OCI-LY1 (cell line): ENCODE measurements at regions not wholly inside any gene's neighbourhood (a gene's known extent, or its start where the extent isn't known, plus 50 kb on each side); places are given as distances from the start of the nearest gene placed in this dataset.

Source experiments
- H2AFZ ChIP-seq: fragments of 200-600 bp; sonication (generic), shearing (Covaris generic); 2 replicates; pipeline ENCODE4 v1.6.0; 2014; ENCODE audit warnings: antibody characterized with exemption, mild to moderate bottlenecking, low read length
- H3F3A ChIP-seq: fragments of 200-600 bp; sonication (generic), shearing (Covaris generic); 2 replicates; pipeline ENCODE4 v1.6.0; 2014; ENCODE audit warnings: mild to moderate bottlenecking, antibody characterized with exemption, low read length, moderate library complexity; ENCODE audit not compliant: insufficient read depth
- H3K27ac ChIP-seq: fragments of 200-600 bp; sonication (generic); 2 replicates; pipeline ENCODE4 v1.5.1; 2014; ENCODE audit warnings: low read length, mixed run types, mild to moderate bottlenecking, low read depth; ENCODE audit not compliant: poor library complexity, severe bottlenecking
- H3K27me3 ChIP-seq: fragments of 200-600 bp; sonication (generic); 2 replicates; pipeline ENCODE4 v1.6.0; 2014; ENCODE audit warnings: antibody characterized with exemption, mild to moderate bottlenecking, low read length, moderate library complexity; ENCODE audit not compliant: insufficient read depth
- H3K36me3 ChIP-seq: fragments of 200-600 bp; sonication (generic); 2 replicates; pipeline ENCODE4 v1.6.1; 2014; ENCODE audit warnings: mild to moderate bottlenecking, antibody characterized with exemption, low read length, moderate library complexity, mixed read lengths; ENCODE audit not compliant: insufficient read depth
- H3K4me1 ChIP-seq: fragments of 200-600 bp; sonication (generic); 2 replicates; pipeline ENCODE4 v1.5.1; 2014; ENCODE audit warnings: mild to moderate bottlenecking, low read length, moderate library complexity; ENCODE audit not compliant: insufficient read depth, severe bottlenecking
- H3K4me2 ChIP-seq: fragments of 200-600 bp; sonication (generic), shearing (Covaris generic); 2 replicates; pipeline ENCODE4 v1.6.1; 2014; ENCODE audit warnings: low read length
- H3K4me3 ChIP-seq: fragments of 200-600 bp; sonication (generic); 2 replicates; pipeline ENCODE4 v1.5.1; 2014; ENCODE audit warnings: low read length, low read depth, mild to moderate bottlenecking, mixed read lengths; ENCODE audit not compliant: poor library complexity, severe bottlenecking
- H3K79me2 ChIP-seq: fragments of 200-600 bp; shearing (Covaris generic); 2 replicates; pipeline ENCODE4 v1.6.1; 2016; ENCODE audit warnings: mixed run types, low read length, mixed read lengths; ENCODE audit not compliant: insufficient read depth
- H3K9ac ChIP-seq: fragments of 200-600 bp; sonication (generic), shearing (Covaris generic); 2 replicates; pipeline ENCODE4 v1.6.1; 2014; ENCODE audit warnings: mild to moderate bottlenecking, low read length, mixed read lengths
- H3K9me2 ChIP-seq: fragments of 200-600 bp; sonication (generic), shearing (Covaris generic); 2 replicates; pipeline ENCODE4 v1.6.1; 2014; ENCODE audit warnings: low read depth, mild to moderate bottlenecking, low read length, mixed read lengths
- H3K9me3 ChIP-seq: fragments of 200-600 bp; shearing (Covaris generic); 2 replicates; pipeline ENCODE4 v1.6.1; 2014; ENCODE audit warnings: low read length, mixed read lengths
- H4K20me1 ChIP-seq: fragments of 200-600 bp; sonication (generic), shearing (Covaris generic); 2 replicates; pipeline ENCODE4 v1.6.0; 2016; ENCODE audit warnings: mild to moderate bottlenecking, low read length; ENCODE audit not compliant: insufficient read depth
- EZH2 ChIP-seq: fragments of 200-600 bp; sonication (generic), shearing (Covaris generic); IDR thresholded peaks from 2 replicates; pipeline ENCODE4 v1.8.0; 2017; ENCODE audit warnings: borderline replicate concordance, mixed run types, mild to moderate bottlenecking, antibody characterized with exemption, low read length, moderate library complexity, mixed read lengths
- TF ChIP-seq, protein P1 (sequence below): fragments of 200-600 bp; sonication (generic), shearing (Covaris generic); IDR thresholded peaks from 2 replicates; pipeline ENCODE4 v1.5.1; 2017; ENCODE audit warnings: mild to moderate bottlenecking, antibody characterized with exemption, low read length, moderate library complexity, mixed read lengths

DNA sequence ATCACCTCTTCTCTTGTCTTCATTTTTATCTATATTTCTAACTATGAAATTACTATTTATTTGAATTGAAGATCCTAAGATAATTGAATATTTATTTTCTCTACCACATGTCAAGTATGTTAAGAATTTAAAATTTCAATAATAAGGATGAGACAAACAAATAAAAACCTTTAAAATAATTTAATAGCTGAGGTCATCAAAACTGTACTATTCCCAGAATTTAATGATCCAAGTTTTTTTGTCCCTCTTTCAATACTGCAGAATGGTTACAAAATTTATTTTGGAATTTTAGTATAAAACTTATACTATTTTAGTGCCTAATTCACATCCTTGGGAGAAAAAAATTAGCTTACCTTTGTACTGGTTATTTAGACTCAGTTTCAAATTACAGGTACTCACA lies 774.9 kb downstream of the ROBO2 start:
- H3K36me3 ChIP-seq, result no peaks in the 10 kb centered on the region
- no peak overlapping the region for H3K4me3 ChIP-seq
- H3K9me3 ChIP-seq, result no peaks in the 10 kb centered on the region
- H4K20me1 ChIP-seq, result no peaks in the 10 kb centered on the region
- H3K9me2 ChIP-seq, result no peaks in the 10 kb centered on the region
- no peak overlapping the region for H3K9ac ChIP-seq
- no peaks in the 10 kb centered on the region for H3K27me3 ChIP-seq
- H3K79me2 ChIP-seq, result no peaks in the 10 kb centered on the region
- no peak overlapping the region for H3K27ac ChIP-seq
- H3K4me2 ChIP-seq, result no peak overlapping the region
- no peak overlapping the region for H2AFZ ChIP-seq
- TF ChIP-seq, protein P1, sequence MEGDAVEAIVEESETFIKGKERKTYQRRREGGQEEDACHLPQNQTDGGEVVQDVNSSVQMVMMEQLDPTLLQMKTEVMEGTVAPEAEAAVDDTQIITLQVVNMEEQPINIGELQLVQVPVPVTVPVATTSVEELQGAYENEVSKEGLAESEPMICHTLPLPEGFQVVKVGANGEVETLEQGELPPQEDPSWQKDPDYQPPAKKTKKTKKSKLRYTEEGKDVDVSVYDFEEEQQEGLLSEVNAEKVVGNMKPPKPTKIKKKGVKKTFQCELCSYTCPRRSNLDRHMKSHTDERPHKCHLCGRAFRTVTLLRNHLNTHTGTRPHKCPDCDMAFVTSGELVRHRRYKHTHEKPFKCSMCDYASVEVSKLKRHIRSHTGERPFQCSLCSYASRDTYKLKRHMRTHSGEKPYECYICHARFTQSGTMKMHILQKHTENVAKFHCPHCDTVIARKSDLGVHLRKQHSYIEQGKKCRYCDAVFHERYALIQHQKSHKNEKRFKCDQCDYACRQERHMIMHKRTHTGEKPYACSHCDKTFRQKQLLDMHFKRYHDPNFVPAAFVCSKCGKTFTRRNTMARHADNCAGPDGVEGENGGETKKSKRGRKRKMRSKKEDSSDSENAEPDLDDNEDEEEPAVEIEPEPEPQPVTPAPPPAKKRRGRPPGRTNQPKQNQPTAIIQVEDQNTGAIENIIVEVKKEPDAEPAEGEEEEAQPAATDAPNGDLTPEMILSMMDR, result no peak
- no peak for TF ChIP-seq EZH2
- H3F3A ChIP-seq, result no peaks in the 10 kb centered on the region
- H3K4me1 ChIP-seq, result no peaks in the 10 kb centered on the region

DNA sequence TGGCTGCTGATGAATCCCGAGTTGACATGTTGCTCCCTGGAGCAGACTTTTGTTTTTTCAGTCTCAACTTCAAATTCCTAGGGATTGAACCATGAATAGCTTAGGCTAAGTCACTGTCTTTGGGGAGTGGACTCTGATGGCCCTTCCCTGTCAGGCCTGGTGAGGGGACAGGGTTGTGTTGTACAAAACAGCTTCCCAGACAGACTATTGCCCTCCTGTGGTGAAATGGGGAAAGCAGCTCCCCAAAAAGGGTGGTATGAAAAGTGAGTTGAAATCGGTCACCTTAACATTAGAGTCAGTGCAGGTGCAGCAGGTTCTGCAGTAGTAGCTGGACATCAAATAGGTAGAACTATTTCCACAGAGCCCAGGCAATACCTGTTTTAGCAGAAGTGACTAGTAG lies 775.6 kb downstream of the ROBO2 start:
- TF ChIP-seq, protein P1, result peak; percentile 45; the same call in 1 of the 2 replicates
- no peak for TF ChIP-seq EZH2
- no peak overlapping the region for H2AFZ ChIP-seq
- H3K4me2 ChIP-seq, result no peak overlapping the region
- H3K9ac ChIP-seq, result no peak overlapping the region
- H3K9me2 ChIP-seq, result no peaks in the 10 kb centered on the region
- no peaks in the 10 kb centered on the region for H3K4me1 ChIP-seq
- H3K79me2 ChIP-seq, result no peaks in the 10 kb centered on the region
- no peak overlapping the region for H3K27ac ChIP-seq
- no peaks in the 10 kb centered on the region for H3F3A ChIP-seq
- H3K36me3 ChIP-seq, result no peaks in the 10 kb centered on the region
- H3K4me3 ChIP-seq, result no peak overlapping the region
- no peaks in the 10 kb centered on the region for H3K9me3 ChIP-seq
- H3K27me3 ChIP-seq, result no peaks in the 10 kb centered on the region
- H4K20me1 ChIP-seq, result no peaks in the 10 kb centered on the region

DNA sequence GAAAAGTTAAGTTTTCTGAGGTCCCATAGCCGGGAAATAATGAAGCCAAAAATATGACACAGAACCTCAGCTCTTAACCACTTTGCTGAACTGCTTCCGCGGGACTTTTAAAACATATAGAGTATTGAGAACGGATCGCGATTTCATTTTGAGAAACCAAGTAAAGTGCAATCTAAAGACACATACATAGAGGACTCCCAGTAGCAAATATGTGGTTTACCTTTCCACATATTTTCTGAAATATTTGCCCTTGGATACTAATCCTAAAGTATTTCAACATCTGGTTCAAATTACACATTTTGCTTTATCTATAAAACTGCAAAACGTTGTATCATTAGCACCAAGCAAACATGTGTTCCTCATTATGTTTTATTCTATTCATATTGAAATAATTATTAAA lies 776.5 kb downstream of the ROBO2 start:
- Histone ChIP-seq H3K27ac (no peak overlapping the region), H2AFZ (no peak overlapping the region), H3F3A (no peaks in the 10 kb centered on the region), H3K79me2 (no peaks in the 10 kb centered on the region), H4K20me1 (no peaks in the 10 kb centered on the region), H3K4me2 (no peak overlapping the region), H3K9me2 (no peaks in the 10 kb centered on the region), H3K36me3 (no peaks in the 10 kb centered on the region), H3K27me3 (no peaks in the 10 kb centered on the region), H3K4me1 (no peaks in the 10 kb centered on the region), H3K4me3 (no peak overlapping the region), H3K9me3 (no peaks in the 10 kb centered on the region), H3K9ac (no peak overlapping the region)
- TF ChIP-seq EZH2, result no peak
- TF ChIP-seq, protein P1, result no peak
